ENCODE measurements at regions not wholly inside any gene's neighbourhood (a gene's known extent, or its start where the extent isn't known, plus 50 kb on each side); places are given as distances from the start of the nearest gene placed in this dataset.

GRCh38 chr10:35716776-35717175 is 74.7 kb upstream of the FZD8 start:
- H3K4me3 ChIP-seq (ENCODE audit: low read depth, low read length) = no peak overlapping the region
- DNase-seq (ENCODE audit: low read depth) = no peak
- TF ChIP-seq POLR2A (IDR thresholded peaks at IDR 0.05; ENCODE audit: extremely low read depth, insufficient read length) (no peak), MYC (IDR thresholded peaks at IDR 0.05; ENCODE audit: low read depth, low read length) (no peak)
- TF ChIP-seq, protein P1, sequence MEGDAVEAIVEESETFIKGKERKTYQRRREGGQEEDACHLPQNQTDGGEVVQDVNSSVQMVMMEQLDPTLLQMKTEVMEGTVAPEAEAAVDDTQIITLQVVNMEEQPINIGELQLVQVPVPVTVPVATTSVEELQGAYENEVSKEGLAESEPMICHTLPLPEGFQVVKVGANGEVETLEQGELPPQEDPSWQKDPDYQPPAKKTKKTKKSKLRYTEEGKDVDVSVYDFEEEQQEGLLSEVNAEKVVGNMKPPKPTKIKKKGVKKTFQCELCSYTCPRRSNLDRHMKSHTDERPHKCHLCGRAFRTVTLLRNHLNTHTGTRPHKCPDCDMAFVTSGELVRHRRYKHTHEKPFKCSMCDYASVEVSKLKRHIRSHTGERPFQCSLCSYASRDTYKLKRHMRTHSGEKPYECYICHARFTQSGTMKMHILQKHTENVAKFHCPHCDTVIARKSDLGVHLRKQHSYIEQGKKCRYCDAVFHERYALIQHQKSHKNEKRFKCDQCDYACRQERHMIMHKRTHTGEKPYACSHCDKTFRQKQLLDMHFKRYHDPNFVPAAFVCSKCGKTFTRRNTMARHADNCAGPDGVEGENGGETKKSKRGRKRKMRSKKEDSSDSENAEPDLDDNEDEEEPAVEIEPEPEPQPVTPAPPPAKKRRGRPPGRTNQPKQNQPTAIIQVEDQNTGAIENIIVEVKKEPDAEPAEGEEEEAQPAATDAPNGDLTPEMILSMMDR (IDR thresholded peaks at IDR 0.05; ENCODE audit: low read depth, low read length) = no peak
- TF ChIP-seq, protein P2, sequence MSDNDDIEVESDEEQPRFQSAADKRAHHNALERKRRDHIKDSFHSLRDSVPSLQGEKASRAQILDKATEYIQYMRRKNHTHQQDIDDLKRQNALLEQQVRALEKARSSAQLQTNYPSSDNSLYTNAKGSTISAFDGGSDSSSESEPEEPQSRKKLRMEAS (IDR thresholded peaks at IDR 0.05; ENCODE audit: low read depth, low read length) = no peak

- DNase-seq (ENCODE audit: low read depth) = no peak
- TF ChIP-seq, protein P1 (IDR thresholded peaks at IDR 0.05; ENCODE audit: low read depth, low read length) = no peak
- TF ChIP-seq MYC (IDR thresholded peaks at IDR 0.05; ENCODE audit: low read depth, low read length) = no peak
- H3K4me3 ChIP-seq (ENCODE audit: low read depth, low read length) = no peak overlapping the region
These were observed 70.4 kb upstream of the FZD8 start for GRCh38 chr10:35712486-35712885.

DNA sequence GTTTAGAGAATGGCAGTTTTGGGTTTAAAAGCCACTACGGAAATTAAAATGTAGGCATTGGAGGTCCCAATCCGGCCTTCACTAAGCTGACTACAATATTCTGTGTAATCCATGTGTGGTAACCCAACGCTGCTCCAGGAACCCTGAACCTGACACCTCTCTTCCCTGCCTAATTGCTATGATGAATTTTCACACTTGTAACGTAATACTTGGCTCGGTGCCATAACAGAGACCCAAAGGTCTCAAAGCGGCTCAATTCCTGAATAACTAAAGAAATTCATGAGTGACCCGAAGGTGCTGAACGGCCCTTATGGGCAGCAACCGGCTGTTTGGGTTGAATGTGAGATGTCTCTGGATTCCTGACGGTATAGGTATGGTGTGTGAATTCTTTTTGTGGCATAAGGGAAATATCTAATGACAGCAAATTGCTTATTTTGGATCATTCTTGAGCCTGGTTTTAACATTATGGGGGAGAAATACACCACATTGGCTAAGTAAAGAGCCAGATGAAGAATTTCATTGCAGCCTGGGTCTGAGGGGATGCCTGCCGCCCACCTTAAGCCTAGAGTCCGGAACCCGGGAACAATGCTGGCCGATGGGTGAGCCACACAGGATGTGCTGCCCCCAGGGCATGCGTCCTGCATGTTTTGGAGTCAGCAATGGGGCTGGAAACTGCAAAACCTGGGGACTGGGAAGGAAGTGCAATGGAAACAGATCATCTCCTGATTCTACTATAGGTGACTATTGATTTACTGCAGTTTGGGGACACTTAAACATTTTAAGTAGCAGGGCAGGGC is 69.7 kb upstream of the FZD8 start:
- DNase-seq (ENCODE audit: low read depth) = no peak
- TF ChIP-seq, protein P1 (IDR thresholded peaks at IDR 0.05; ENCODE audit: low read depth, low read length) = no peak
- TF ChIP-seq POLR2A (IDR thresholded peaks at IDR 0.05; ENCODE audit: extremely low read depth, insufficient read length) (no peak), MYC (IDR thresholded peaks at IDR 0.05; ENCODE audit: low read depth, low read length) (no peak)
- TF ChIP-seq, protein P2 (IDR thresholded peaks at IDR 0.05; ENCODE audit: low read depth, low read length) = no peak

GRCh38 chr10:35707642-35708425 is 65.7 kb upstream of the FZD8 start:
- H3K4me3 ChIP-seq (ENCODE audit: low read depth, low read length) = no peak overlapping the region
- TF ChIP-seq MYC (IDR thresholded peaks at IDR 0.05; ENCODE audit: low read depth, low read length) (no peak), POLR2A (IDR thresholded peaks at IDR 0.05; ENCODE audit: extremely low read depth, insufficient read length) (no peak)
- TF ChIP-seq, protein P2 (IDR thresholded peaks at IDR 0.05; ENCODE audit: low read depth, low read length) = no peak
- TF ChIP-seq, protein P1 (IDR thresholded peaks at IDR 0.05; ENCODE audit: low read depth, low read length) = no peak
- DNase-seq (ENCODE audit: low read depth) = no peak

More for the DNA sequence above, 69.7 kb upstream of the FZD8 start:
- H3K4me3 ChIP-seq (ENCODE audit: low read depth, low read length) = no peak overlapping the region

DNA sequence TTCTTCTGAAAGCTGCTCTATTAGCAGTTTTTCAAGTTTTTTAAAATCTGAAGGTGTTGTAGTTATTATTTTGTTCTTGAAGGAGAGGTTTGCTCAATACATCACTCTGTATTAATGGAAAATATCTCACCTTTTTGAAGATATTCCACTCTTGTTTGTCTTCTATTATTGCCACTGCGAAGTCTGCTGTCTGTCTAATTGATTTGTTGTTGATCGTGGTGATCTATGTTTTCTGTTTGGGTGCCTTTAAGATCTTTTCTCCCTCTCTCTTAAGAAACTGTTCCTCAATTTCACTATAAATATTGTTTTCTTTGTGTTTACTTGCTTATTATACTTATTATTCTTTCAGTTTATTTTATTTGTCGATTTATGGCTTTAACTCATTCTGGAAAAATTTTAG is 64.9 kb upstream of the FZD8 start:
- no peak for DNase-seq (ENCODE audit: low read depth)
- TF ChIP-seq, protein P2 (IDR thresholded peaks at IDR 0.05; ENCODE audit: low read depth, low read length) = no peak
- TF ChIP-seq, protein P1 (IDR thresholded peaks at IDR 0.05; ENCODE audit: low read depth, low read length) = no peak
- no peak for TF ChIP-seq MYC (IDR thresholded peaks at IDR 0.05; ENCODE audit: low read depth, low read length)
- no peak for TF ChIP-seq POLR2A (IDR thresholded peaks at IDR 0.05; ENCODE audit: extremely low read depth, insufficient read length)
- H3K4me3 ChIP-seq (ENCODE audit: low read depth, low read length) = no peak overlapping the region
